Chondrocyte (in vitro differentiated cells): ENCODE measurements at regions not wholly inside any gene's neighbourhood (a gene's known extent, or its start where the extent isn't known, plus 50 kb on each side); places are given as distances from the start of the nearest gene placed in this dataset.
"Not testable (repeated sequence)": the region's sequence is repeated elsewhere in the genome, so short reads cannot be mapped to it uniquely, and the experiment has no call there.

Experiments
- DNase-seq: peaks from one replicate; pipeline ENCODE4 v3.0.0; 2021; ENCODE audit warnings: mixed read lengths, low spot score
- H3K27ac Mint-ChIP-seq: one replicate; pipeline ENCODE4 v1.8.0; 2021; ENCODE audit warnings: mild to moderate bottlenecking, moderate library complexity, mixed read lengths; ENCODE audit not compliant: unreplicated experiment
- H3K27me3 Mint-ChIP-seq: 2 replicates; pipeline ENCODE4 v1.8.0; 2021; ENCODE audit warnings: low read depth, mixed read lengths
- H3K36me3 Mint-ChIP-seq: 2 replicates; pipeline ENCODE4 v1.8.0; 2021; ENCODE audit warnings: low read depth, mixed read lengths
- H3K4me1 Mint-ChIP-seq: 2 replicates; pipeline ENCODE4 v1.8.0; 2021; ENCODE audit warnings: low read depth, mild to moderate bottlenecking, mixed read lengths
- H3K4me3 Mint-ChIP-seq: one replicate; pipeline ENCODE4 v1.8.0; 2021; ENCODE audit warnings: mild to moderate bottlenecking, moderate library complexity, mixed read lengths; ENCODE audit not compliant: unreplicated experiment
- H3K9me3 Mint-ChIP-seq: 2 replicates; pipeline ENCODE4 v1.8.0; 2021; ENCODE audit warnings: low read depth, mixed read lengths
- TF ChIP-seq, protein P1 (sequence below): fragments of 200-600 bp; sonication (generic); IDR thresholded peaks from 2 replicates; pipeline ENCODE4 v1.5.0; 2021; ENCODE audit warnings: antibody characterized with exemption, mild to moderate bottlenecking, moderate library complexity

DNA sequence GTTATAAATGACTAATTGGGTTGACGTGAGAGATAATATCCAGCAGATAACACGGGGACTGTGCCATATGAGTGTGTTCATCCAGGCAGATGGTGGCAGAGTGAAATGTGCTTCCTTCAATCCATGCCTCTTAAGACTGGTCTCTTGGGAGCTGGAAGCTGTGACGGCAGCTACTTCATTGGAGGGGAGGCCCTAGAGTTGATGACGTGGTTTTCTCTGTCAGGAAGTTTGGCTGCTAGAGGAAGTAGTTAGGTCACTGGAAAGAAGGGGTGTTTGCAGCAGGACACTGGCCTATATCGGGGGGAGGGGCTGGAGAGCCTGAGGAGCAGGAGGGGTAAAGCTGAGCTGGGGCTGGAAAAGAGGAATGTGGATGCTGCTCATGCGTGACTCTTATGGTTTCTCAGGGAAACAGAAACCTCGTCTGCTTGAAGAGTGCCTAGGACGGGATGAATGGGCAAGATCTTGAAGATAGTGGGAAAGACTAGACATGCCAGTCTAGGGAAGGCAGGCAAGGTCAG, 3051.6 kb downstream of the RPIA start:
- H3K36me3 Mint-ChIP-seq, H3K27me3 Mint-ChIP-seq, DNase-seq, H3K4me3 Mint-ChIP-seq, H3K27ac Mint-ChIP-seq, H3K9me3 Mint-ChIP-seq, H3K4me1 Mint-ChIP-seq: not testable (repeated sequence)

DNA sequence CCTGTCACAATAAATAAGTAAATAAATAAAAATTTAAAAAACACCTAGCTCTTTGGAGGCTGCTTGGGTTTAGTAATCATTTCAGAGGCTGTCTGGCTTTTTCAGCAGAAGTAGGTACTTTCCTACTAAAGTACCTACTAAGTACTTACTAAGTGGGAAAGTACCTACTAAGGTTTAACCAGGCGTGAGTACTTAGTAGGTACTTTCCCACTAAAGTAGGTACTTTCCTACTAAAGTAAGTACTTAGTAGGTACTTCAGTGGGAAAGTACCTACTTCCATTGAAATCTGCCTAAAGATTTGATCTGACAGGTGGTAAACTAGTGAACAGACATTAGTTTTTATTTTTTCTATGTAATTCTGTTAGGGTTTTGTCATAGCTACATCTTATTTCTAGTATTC, 3052.4 kb downstream of the RPIA start:
- not testable (repeated sequence) for H3K4me3 Mint-ChIP-seq, DNase-seq, H3K27ac Mint-ChIP-seq, H3K27me3 Mint-ChIP-seq, H3K4me1 Mint-ChIP-seq, H3K36me3 Mint-ChIP-seq
- H3K9me3 Mint-ChIP-seq = peaks cover 14% of the 10 kb centered on the region

DNA sequence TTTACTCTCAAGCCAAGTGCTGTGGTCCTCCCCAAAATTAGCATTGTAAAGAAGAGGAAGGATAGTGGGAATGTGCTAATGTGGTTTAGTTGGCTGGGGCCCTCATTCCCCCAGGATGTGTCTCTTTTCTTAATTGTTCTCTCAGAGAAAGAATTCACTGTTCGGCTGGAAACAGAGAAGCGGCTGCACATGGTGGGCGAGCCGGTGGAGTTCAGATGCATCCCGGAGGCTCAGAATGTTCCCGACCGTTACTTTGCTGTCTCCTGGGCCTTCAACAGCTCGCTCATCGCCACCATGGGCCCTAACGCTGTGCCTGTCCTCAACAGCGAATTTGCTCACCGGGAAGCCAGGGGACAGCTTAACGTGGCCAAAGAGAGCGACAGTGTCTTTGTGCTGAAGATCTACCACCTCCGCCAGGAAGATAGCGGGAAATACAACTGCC, 3053.2 kb downstream of the RPIA start:
- not testable (repeated sequence) for DNase-seq, H3K36me3 Mint-ChIP-seq, H3K27me3 Mint-ChIP-seq, H3K4me1 Mint-ChIP-seq, H3K27ac Mint-ChIP-seq, H3K4me3 Mint-ChIP-seq
- peaks cover 17% of the 10 kb centered on the region for H3K9me3 Mint-ChIP-seq

DNA sequence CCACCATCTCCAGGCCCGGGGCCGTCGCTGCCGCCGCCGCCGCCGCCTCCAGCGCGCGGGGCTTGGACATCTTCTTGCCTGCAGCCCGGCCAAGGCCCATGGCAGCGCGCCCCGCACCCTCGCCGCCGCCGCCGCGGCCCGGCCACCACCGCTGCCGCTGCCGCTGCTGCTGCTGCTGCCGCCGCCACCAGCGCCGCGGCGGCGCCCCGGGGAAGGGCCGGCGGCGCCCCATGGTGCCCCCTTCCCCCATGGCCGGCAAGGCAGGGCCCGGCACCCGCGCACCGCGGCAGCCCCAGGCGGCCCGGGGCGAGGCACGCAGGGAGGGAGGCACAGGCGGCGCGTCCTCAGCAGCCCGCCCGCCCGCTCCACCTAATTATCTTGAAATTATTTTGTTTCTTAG, 3057.4 kb downstream of the RPIA start:
- H3K4me3 Mint-ChIP-seq = no peak overlapping the region
- TF ChIP-seq, protein P1, sequence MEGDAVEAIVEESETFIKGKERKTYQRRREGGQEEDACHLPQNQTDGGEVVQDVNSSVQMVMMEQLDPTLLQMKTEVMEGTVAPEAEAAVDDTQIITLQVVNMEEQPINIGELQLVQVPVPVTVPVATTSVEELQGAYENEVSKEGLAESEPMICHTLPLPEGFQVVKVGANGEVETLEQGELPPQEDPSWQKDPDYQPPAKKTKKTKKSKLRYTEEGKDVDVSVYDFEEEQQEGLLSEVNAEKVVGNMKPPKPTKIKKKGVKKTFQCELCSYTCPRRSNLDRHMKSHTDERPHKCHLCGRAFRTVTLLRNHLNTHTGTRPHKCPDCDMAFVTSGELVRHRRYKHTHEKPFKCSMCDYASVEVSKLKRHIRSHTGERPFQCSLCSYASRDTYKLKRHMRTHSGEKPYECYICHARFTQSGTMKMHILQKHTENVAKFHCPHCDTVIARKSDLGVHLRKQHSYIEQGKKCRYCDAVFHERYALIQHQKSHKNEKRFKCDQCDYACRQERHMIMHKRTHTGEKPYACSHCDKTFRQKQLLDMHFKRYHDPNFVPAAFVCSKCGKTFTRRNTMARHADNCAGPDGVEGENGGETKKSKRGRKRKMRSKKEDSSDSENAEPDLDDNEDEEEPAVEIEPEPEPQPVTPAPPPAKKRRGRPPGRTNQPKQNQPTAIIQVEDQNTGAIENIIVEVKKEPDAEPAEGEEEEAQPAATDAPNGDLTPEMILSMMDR = no peak
- H3K27me3 Mint-ChIP-seq = no peaks in the 10 kb centered on the region
- no peaks in the 10 kb centered on the region for H3K4me1 Mint-ChIP-seq
- no peak overlapping the region for H3K27ac Mint-ChIP-seq
- no peaks in the 10 kb centered on the region for H3K36me3 Mint-ChIP-seq
- no peak for DNase-seq
- H3K9me3 Mint-ChIP-seq = peaks cover 8% of the 10 kb centered on the region

DNA sequence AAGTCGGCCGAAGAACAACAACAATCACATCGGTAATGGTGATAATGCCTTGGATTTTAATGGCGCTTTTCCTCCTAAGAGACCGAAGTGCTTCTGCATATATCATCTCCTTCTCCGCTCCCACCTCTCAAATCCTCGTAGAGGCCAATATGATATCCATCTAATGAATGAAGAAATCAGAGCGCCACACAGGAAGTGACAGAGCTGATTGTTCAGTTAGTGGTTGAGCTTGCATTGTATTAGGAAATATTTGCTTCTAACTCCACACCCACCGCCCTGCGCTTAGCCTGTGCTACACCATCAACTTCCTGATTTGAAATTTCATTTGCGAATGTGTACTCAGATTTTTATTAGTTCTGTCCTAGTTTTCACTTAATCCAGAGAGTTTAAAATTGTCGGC, 3058.2 kb downstream of the RPIA start:
- not testable (repeated sequence) for H3K4me3 Mint-ChIP-seq, H3K27me3 Mint-ChIP-seq, H3K36me3 Mint-ChIP-seq, DNase-seq, H3K9me3 Mint-ChIP-seq, H3K4me1 Mint-ChIP-seq, H3K27ac Mint-ChIP-seq

DNA sequence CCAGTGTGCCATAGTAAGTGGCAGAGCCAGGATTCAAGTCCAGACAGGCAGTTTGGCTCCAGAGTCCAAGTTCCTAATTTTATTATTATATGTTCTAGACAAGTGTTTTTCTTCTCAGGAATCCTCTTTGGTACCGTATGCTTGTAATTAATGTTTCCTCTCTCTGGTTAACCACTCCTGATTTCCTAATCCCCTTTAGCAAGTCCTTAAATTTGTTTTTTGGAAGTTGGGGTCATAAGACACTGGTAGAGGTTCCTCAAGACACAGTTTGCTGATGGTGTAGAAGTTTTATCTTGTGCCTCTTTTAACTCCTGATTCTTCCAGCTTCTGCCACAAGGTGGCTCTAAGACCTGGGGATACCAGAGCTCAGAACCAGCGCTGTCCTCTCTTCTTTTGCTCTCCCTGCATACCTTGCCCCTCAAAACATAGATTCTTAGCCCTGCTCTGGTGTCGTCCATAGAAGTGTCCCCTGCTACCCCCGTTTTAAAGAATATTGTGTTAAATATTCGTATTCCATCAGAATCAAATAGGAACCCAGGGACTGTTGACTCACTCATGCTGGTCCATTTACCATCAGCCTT, 3068.0 kb downstream of the RPIA start:
- not testable (repeated sequence) for H3K36me3 Mint-ChIP-seq, DNase-seq, H3K4me3 Mint-ChIP-seq, H3K27ac Mint-ChIP-seq, H3K4me1 Mint-ChIP-seq, H3K27me3 Mint-ChIP-seq, H3K9me3 Mint-ChIP-seq
- TF ChIP-seq, protein P1 = peak; percentile 64

DNA sequence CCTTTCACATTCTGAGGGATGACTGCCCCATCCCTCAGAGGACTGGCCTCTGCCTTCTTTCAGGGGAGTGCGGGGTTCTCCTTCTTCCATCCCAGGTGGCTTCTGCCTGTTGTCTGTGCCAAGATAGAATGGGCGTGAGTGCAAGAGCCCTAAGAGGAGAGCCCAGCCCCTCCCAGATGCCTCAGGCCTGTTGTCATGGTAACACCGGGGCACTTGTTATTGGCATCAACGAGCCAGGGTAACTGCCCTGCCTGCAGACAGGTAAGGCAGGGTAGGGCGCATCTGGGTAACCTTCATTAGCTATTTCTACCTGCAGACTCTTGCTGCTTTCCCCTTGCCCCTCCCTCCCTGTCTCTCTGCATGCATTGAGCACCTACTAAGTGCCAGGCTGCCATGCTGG, 3069.2 kb downstream of the RPIA start:
- not testable (repeated sequence) for H3K27ac Mint-ChIP-seq, H3K4me3 Mint-ChIP-seq, H3K9me3 Mint-ChIP-seq

DNA sequence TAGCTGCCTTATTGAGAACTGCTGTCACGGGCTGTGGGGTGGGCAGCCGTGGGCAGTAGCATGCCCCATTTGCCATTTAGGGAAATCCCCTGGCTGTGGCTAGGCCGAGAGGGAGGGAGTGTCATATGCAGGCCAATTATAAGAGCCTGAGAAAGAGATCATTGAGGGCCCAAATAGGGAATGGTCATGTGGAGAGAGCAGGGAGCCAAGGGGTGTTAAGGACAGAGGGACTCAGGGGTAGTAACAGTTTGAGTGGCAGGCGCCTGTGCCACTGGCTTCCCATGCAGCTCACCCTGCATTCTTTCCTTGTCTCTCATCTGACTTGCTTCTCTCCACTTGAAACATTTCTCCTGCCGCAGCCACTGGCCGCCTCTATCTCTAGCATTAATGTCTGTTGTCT, 3070.8 kb downstream of the RPIA start:
- not testable (repeated sequence) for DNase-seq, H3K27ac Mint-ChIP-seq, H3K36me3 Mint-ChIP-seq, H3K9me3 Mint-ChIP-seq, H3K4me3 Mint-ChIP-seq, H3K27me3 Mint-ChIP-seq
- H3K4me1 Mint-ChIP-seq = peaks cover 25% of the 10 kb centered on the region

More for the DNA sequence above, 3069.2 kb downstream of the RPIA start:
- not testable (repeated sequence) for H3K36me3 Mint-ChIP-seq, H3K27me3 Mint-ChIP-seq, DNase-seq
- peaks cover 16% of the 10 kb centered on the region for H3K4me1 Mint-ChIP-seq

DNA sequence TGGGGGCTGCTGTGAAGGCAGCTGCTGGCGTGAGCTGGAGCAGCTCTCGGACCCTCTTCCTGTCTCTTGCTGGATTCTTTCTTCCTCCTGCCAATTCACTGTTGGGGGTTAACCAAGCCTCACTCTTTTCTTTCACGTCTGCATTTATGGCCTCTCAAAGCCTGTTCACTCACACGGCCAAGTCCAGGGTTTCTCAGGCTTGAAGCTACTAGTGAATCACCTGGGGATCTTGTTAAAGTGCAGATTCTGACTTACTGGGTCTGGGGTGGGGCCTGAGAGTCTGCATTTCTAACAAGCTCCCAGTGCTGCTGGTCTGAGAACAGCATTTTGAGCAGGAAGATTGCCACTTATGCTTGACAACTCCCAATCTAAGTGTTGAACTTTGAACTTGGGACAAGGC, 3072.2 kb downstream of the RPIA start:
- H3K4me3 Mint-ChIP-seq, DNase-seq, H3K27ac Mint-ChIP-seq, H3K36me3 Mint-ChIP-seq, H3K9me3 Mint-ChIP-seq, H3K27me3 Mint-ChIP-seq: not testable (repeated sequence)
- peaks cover 28% of the 10 kb centered on the region for H3K4me1 Mint-ChIP-seq

DNA sequence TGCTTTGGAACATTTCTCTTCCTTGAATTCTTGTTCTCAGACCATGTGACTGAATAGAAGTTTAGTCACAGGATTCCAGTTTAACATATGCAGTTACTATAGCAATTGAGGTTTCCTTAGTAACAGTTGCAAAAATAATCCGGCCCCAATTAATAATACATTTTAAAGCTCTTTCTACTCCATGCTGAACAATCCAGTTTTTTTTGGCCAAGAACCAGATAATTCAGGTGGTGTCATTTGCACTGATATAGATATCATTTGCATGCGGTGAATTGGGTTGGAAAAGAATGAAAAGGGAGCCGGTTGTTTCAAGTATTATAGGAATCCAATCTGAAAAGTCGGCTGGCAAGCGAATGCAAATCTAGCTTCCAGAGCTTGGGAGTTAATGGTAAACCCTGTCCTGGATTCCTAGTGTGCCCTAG, 3073.1 kb downstream of the RPIA start:
- H3K27ac Mint-ChIP-seq = peak overlapping the region; percentile 84
- H3K4me1 Mint-ChIP-seq = peaks cover 28% of the 10 kb centered on the region
- H3K9me3 Mint-ChIP-seq, DNase-seq, H3K27me3 Mint-ChIP-seq, H3K36me3 Mint-ChIP-seq, H3K4me3 Mint-ChIP-seq: not testable (repeated sequence)

DNA sequence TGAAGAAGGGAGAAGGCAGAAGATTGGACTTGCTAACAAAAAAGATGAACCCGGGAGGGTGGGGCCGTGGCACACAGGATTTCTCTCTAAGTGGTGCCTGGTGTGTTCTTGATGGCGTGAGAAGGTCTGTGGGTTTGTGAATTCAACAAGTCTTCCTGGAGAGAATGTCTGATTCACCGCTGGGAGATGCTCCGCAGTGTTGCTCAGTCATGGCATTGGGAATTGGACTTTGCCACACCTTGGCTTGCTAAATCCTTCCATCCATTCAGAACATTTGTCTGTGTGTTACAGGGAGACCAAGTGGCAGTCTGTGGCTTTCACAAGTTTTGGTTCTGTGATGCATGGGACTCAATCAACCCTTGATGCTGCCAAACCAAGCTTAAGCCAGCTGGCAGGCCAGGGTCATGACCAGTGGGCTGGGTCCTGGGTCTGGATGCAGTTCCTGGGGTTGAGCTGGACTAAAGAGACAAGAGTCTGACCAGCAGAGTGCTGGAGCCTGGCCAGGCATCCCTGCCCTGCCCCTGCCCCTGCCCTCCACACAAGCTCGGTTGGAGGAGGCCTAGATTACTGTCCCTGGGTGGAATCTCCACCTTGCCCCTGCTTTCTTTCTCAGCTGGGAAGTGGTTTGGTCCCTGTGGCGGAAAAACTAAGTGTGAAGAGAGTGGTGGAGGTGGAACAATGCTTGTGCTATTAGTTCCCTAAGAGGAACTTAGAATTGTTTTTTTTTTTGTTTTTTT, 3073.7 kb downstream of the RPIA start:
- peak overlapping the region; percentile 84 for H3K27ac Mint-ChIP-seq
- H3K27me3 Mint-ChIP-seq, DNase-seq, H3K4me3 Mint-ChIP-seq, H3K36me3 Mint-ChIP-seq, H3K9me3 Mint-ChIP-seq: not testable (repeated sequence)
- H3K4me1 Mint-ChIP-seq = peaks cover 28% of the 10 kb centered on the region
